HepG2 (cell line): ENCODE measurements at regions not wholly inside any gene's neighbourhood (a gene's known extent, or its start where the extent isn't known, plus 50 kb on each side); places are given as distances from the start of the nearest gene placed in this dataset.

Experiments used
- FOXA3 ChIP-seq: IDR thresholded peaks from 2 replicates; pipeline ENCODE4 v1.6.1; 2016; ENCODE audit warnings: missing genetic modification reagents, missing compliant biosample characterization
- HHEX ChIP-seq: IDR thresholded peaks from 2 replicates; pipeline ENCODE4 v1.6.1; 2016; ENCODE audit warnings: control low read depth
- HNF4A ChIP-seq: sonication (generic); formaldehyde crosslinking; IDR thresholded peaks from 2 replicates; pipeline ENCODE4 v1.4.0; 2020; ENCODE audit warnings: missing genetic modification reagents
- JUND ChIP-seq: sonication (generic); formaldehyde crosslinking; IDR thresholded peaks from 2 replicates; pipeline ENCODE4 v1.8.0; 2022; ENCODE audit warnings: mild to moderate bottlenecking, missing genetic modification reagents
- MAX ChIP-seq: IDR thresholded peaks from 2 replicates; pipeline ENCODE4 v1.6.1; 2012; ENCODE audit warnings: inconsistent platforms
- NCOA2 ChIP-seq: sonication (generic); formaldehyde crosslinking; IDR thresholded peaks from 2 replicates; pipeline ENCODE4 v1.8.0; 2022; ENCODE audit warnings: inconsistent platforms
- RCOR2 ChIP-seq: IDR thresholded peaks from 2 replicates; pipeline ENCODE4 v1.6.1; 2016; ENCODE audit warnings: missing biosample characterization, missing genetic modification reagents
- SALL2 ChIP-seq: sonication (generic); formaldehyde crosslinking; IDR thresholded peaks from 2 replicates; pipeline ENCODE4 v1.8.1; 2023; ENCODE audit warnings: mild to moderate bottlenecking, missing genetic modification reagents, inconsistent platforms
- ZKSCAN5 ChIP-seq: sonication (generic); formaldehyde crosslinking; IDR thresholded peaks from 2 replicates; pipeline ENCODE4 v1.5.1; 2020; ENCODE audit warnings: mild to moderate bottlenecking, missing genetic modification reagents
- ZNF12 ChIP-seq: sonication (generic); formaldehyde crosslinking; IDR thresholded peaks from 2 replicates; pipeline ENCODE4 v1.5.0; 2020; ENCODE audit warnings: missing genetic modification reagents
- ZNF503 ChIP-seq: sonication (generic); formaldehyde crosslinking; IDR thresholded peaks from 2 replicates; pipeline ENCODE4 v1.4.0; 2020; ENCODE audit warnings: missing genetic modification reagents
- ZNF770 ChIP-seq: sonication (generic); formaldehyde crosslinking; IDR thresholded peaks from 2 replicates; pipeline ENCODE4 v1.5.0; 2020; ENCODE audit warnings: mild to moderate bottlenecking, missing genetic modification reagents
- ZNF775 ChIP-seq: sonication (generic); formaldehyde crosslinking; IDR thresholded peaks from 2 replicates; pipeline ENCODE4 v1.4.0; 2020; ENCODE audit warnings: missing genetic modification reagents, mild to moderate bottlenecking, moderate library complexity, borderline replicate concordance
- TF ChIP-seq, protein P1 (sequence below): sonication (generic); formaldehyde crosslinking; IDR thresholded peaks from 2 replicates; pipeline ENCODE4 v1.9.0; 2021; ENCODE audit warnings: missing genetic modification reagents, mild to moderate bottlenecking, borderline replicate concordance
- TF ChIP-seq, protein P2 (sequence below): sonication (generic); formaldehyde crosslinking; IDR thresholded peaks from 2 replicates; pipeline ENCODE4 v1.5.1; 2020; ENCODE audit warnings: mild to moderate bottlenecking, missing genetic modification reagents, borderline replicate concordance

GRCh38 chr4:37765741-37766140 lies 60.7 kb upstream of the PGM2 start (continued):
- TF ChIP-seq FOXA3 (peak; percentile 87), RCOR2 (CRISPR knock-in tag) (peak; percentile 65; the same call in 1 of the 2 replicates), SALL2 (no peak), ZNF503 (0 out of 2 replicates have a peak, but pooled peaks have one; percentile 41), ZKSCAN5 (no peak), HHEX (CRISPR knock-in tag) (peak; percentile 96), ZNF775 (CRISPR knock-in tag) (no peak), MAX (peak; percentile 43; the same call in 1 of the 2 replicates), ZNF12 (peak; percentile 69), NCOA2 (CRISPR knock-in tag) (peak; percentile 71), ZNF770 (CRISPR knock-in tag) (no peak), JUND (CRISPR knock-in tag) (peak; percentile 56; the same call in 1 of the 2 replicates), HNF4A (CRISPR knock-in tag) (peak; percentile 41)
- TF ChIP-seq, protein P1, sequence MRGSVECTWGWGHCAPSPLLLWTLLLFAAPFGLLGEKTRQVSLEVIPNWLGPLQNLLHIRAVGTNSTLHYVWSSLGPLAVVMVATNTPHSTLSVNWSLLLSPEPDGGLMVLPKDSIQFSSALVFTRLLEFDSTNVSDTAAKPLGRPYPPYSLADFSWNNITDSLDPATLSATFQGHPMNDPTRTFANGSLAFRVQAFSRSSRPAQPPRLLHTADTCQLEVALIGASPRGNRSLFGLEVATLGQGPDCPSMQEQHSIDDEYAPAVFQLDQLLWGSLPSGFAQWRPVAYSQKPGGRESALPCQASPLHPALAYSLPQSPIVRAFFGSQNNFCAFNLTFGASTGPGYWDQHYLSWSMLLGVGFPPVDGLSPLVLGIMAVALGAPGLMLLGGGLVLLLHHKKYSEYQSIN, result no peak
- TF ChIP-seq, protein P2, sequence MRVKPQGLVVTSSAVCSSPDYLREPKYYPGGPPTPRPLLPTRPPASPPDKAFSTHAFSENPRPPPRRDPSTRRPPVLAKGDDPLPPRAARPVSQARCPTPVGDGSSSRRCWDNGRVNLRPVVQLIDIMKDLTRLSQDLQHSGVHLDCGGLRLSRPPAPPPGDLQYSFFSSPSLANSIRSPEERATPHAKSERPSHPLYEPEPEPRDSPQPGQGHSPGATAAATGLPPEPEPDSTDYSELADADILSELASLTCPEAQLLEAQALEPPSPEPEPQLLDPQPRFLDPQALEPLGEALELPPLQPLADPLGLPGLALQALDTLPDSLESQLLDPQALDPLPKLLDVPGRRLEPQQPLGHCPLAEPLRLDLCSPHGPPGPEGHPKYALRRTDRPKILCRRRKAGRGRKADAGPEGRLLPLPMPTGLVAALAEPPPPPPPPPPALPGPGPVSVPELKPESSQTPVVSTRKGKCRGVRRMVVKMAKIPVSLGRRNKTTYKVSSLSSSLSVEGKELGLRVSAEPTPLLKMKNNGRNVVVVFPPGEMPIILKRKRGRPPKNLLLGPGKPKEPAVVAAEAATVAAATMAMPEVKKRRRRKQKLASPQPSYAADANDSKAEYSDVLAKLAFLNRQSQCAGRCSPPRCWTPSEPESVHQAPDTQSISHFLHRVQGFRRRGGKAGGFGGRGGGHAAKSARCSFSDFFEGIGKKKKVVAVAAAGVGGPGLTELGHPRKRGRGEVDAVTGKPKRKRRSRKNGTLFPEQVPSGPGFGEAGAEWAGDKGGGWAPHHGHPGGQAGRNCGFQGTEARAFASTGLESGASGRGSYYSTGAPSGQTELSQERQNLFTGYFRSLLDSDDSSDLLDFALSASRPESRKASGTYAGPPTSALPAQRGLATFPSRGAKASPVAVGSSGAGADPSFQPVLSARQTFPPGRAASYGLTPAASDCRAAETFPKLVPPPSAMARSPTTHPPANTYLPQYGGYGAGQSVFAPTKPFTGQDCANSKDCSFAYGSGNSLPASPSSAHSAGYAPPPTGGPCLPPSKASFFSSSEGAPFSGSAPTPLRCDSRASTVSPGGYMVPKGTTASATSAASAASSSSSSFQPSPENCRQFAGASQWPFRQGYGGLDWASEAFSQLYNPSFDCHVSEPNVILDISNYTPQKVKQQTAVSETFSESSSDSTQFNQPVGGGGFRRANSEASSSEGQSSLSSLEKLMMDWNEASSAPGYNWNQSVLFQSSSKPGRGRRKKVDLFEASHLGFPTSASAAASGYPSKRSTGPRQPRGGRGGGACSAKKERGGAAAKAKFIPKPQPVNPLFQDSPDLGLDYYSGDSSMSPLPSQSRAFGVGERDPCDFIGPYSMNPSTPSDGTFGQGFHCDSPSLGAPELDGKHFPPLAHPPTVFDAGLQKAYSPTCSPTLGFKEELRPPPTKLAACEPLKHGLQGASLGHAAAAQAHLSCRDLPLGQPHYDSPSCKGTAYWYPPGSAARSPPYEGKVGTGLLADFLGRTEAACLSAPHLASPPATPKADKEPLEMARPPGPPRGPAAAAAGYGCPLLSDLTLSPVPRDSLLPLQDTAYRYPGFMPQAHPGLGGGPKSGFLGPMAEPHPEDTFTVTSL (CRISPR knock-in tag), result peak; percentile 72; the same call in 1 of the 2 replicates
